Lower leg skin (tissue), 4 donors: ENCODE measurements at regions not wholly inside any gene's neighbourhood (a gene's known extent, or its start where the extent isn't known, plus 50 kb on each side); places are given as distances from the start of the nearest gene placed in this dataset.

ENCODE experiments used
- DNase-seq, 2 donors: peaks; one replicate each; pipeline ENCODE4 v3.0.0-alpha.2; 2019; ENCODE audit warnings: low spot score in 2 of 2
- H3K4me3 ChIP-seq: fragments of 200-600 bp; sonication (generic); 2 replicates; pipeline ENCODE4 v1.5.1; 2017; ENCODE audit warnings: mild to moderate bottlenecking, low read depth; ENCODE audit not compliant: poor library complexity, severe bottlenecking
- CTCF ChIP-seq, 3 donors: fragments of 450-650 bp; IDR thresholded peaks; one replicate each; pipeline ENCODE4 v1.5.1; 2016; ENCODE audit warnings: antibody characterized with exemption in 3 of 3, mild to moderate bottlenecking in 3 of 3, moderate library complexity in 2 of 3
- POLR2A ChIP-seq, 2 donors: fragments of 450-650 bp; IDR thresholded peaks; one replicate each; pipeline ENCODE4 v1.6.1; 2016 to 2017; ENCODE audit warnings: antibody characterized with exemption in 2 of 2, mild to moderate bottlenecking in 1 of 2, moderate library complexity in 1 of 2
- WGBS, 2 donors: methylation state at CpG; one replicate each; pipeline ENCODE4 v1.1.5; 2018; 5-methylcytosine and 5-hydroxymethylcytosine counted together
- intact Hi-C: fragments of 100-400 bp; cut with DNase I; formaldehyde crosslinking; loops from one replicate; pipeline ENCODE4 v1.15.0; 2023; ENCODE audit warnings: low total_unique reads

DNA sequence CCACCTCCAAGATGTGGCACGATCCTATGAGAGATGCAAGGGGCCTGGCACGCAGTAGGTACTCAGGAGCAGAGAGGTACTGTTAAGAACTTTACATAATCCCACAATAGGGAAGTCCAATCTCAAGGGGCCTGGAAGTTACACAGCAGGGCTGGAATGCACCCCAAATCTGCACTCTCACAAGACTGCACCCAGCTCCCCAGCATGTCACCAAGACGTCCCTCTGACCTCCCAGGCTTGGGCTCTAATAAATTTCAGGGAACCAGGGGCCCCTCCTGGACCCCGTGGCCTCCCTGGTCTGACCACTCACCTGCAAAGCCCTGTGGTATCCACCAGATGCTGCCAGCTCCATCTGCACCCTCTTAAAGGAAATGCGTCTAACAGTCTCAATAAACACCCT lies 94.9 kb downstream of the OAT start:
- H3K4me3 ChIP-seq = no peak overlapping the region
- TF ChIP-seq CTCF (IDR thresholded peaks at IDR 0.05) (no peak), POLR2A (IDR thresholded peaks at IDR 0.05) (no peak)
- 77 to 81% methylated on average over 5 of the region's 5 CpGs for WGBS, 2 donors
- DNase-seq = peak in 1 of 2 donors; percentile 78
- intact Hi-C loops = no loop called here

DNA sequence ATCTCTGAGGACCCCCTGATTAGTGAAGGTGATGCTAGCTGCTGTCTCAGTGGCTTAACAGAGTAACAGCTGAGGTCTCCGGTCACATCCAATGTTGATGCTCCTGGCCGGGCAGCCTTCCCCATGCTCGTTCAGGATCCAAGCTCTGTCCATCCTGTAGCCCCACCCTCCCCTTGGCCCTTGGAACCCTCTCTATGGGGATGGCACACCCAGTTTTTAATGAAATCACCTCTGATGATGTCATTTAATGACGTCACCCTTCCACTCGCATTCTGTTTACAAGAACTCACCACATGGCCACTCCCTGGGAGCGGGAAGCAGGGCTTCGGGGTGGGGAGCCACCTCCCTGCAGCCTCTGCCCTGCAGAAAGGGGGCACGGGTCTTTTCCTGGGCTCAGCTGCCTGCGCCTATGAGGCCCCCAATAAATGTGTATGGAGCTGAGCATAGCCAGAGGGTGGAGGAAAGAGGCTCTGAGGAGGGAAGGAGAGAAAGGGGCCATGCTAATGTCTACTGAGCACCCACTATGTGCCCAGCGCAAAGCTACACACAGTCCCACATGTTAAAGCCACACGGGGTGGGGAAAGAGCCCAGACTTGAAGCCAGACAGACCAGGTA lies 95.5 kb downstream of the OAT start:
- DNase-seq = peak in 1 of 2 donors; percentile 66
- 61 to 64% methylated on average over 10 to 11 of the region's 11 CpGs for WGBS, 2 donors

DNA sequence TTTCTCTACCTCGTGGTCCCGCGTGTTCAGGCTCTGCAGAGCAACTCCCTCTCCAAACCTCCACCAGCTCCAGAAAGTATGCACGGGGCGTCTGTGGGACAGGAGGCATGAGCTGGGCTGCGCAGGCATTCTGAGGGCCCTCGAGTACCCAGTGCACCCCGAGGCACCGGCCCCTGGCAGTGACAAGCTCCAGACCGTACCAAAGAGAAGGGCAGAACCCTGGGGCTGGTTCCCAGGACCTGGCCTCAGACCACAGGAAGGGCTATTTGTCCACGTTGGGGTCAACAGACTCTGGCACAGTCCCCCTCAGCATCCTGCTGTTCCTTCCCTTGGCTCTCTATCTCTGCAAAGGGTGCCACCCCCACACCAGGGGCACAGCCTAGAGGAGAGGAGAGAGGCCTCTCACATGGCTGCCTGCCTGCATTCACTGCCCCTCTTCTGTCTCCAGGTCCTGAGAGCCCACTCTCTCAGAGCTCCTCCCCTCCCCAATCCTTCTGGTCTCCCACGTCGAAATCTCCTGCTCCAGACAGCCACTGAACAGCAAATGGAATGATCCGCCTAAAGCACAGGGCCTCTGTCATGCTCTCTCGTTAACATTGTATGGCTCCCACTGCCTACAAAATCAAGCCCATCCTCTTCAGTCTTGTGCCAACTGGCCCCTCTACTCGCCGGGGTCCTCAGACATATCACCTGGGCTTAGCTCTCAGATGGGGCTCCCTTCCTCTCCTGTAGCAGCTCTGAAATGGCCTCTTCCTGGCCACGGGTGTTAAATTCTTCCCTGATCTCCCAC lies 96.3 kb downstream of the OAT start:
- DNase-seq = peak in 1 of 2 donors; percentile 70
- 85 to 88% methylated on average over 18 of the region's 18 CpGs for WGBS, 2 donors
- no peak overlapping the region for H3K4me3 ChIP-seq
- TF ChIP-seq POLR2A (IDR thresholded peaks at IDR 0.05) = no peak
- TF ChIP-seq CTCF (IDR thresholded peaks at IDR 0.05) = no peak
- intact Hi-C loops = no loop called here

More for the DNA sequence above, 95.5 kb downstream of the OAT start:
- no peak overlapping the region for H3K4me3 ChIP-seq
- intact Hi-C loops = no loop called here
- no peak for TF ChIP-seq POLR2A (IDR thresholded peaks at IDR 0.05)
- TF ChIP-seq CTCF (IDR thresholded peaks at IDR 0.05) = no peak

- intact Hi-C loops = no loop called here
- H3K4me3 ChIP-seq = no peak overlapping the region
- WGBS, 2 donors = 91 to 94% methylated on average over 19 of the region's 19 CpGs
- peak in 1 of 2 donors; percentile 73 for DNase-seq
- TF ChIP-seq CTCF (IDR thresholded peaks at IDR 0.05) = no peak
Measured at GRCh38 chr10:124321433-124322089, 97.2 kb downstream of the OAT start.

- no peak overlapping the region for H3K4me3 ChIP-seq
- peak in 1 of 2 donors; percentile 63 for DNase-seq
- WGBS, 2 donors = 98 to 99% methylated on average over 11 to 15 of the region's 15 CpGs
- TF ChIP-seq CTCF (IDR thresholded peaks at IDR 0.05) (no peak), POLR2A (IDR thresholded peaks at IDR 0.05) (no peak)
- intact Hi-C loops = no loop called here
Measured at GRCh38 chr10:124320778-124321432, 97.8 kb downstream of the OAT start.
